H1 (cell line): ENCODE measurements at regions not wholly inside any gene's neighbourhood (a gene's known extent, or its start where the extent isn't known, plus 50 kb on each side); places are given as distances from the start of the nearest gene placed in this dataset.

Experiments
- CTCF ChIA-PET: fragments of 300-600 bp; sonication (Branson Sonifier 250); formaldehyde crosslinking; loops from one replicate; lab custom pipeline; 2021; ENCODE audit not compliant: partially characterized antibody; lab: Charles Lee
- POLR2A ChIA-PET: fragments of 300-600 bp; sonication (Branson Sonifier 250); formaldehyde crosslinking; loops from one replicate; lab custom pipeline; 2021; ENCODE audit warnings: inconsistent platforms; ENCODE audit not compliant: partially characterized antibody; lab: Charles Lee
- DNase-seq, 2 experiments: peaks; one replicate each; pipeline versions ENCODE4 v3.0.0 to v3.0.0-alpha.2; 2010 to 2022; ENCODE audit warnings: low spot score in 2 of 2, low read depth in 1 of 2, mixed read lengths in 1 of 2
- FAIRE-seq: peaks from 2 replicates; lab custom pipeline; 2011; peaks lifted over from hg19 to GRCh38; lab: Jason Lieb, UNC
- H2AFZ ChIP-seq: 2 replicates; pipeline ENCODE4 v1.8.1; 2012; ENCODE audit warnings: low read length, inconsistent platforms
- H2AK5ac ChIP-seq: 2 replicates; pipeline ENCODE4 v1.6.1; 2013; ENCODE audit warnings: low read depth, low read length
- H2BK120ac ChIP-seq: replicated peaks from 2 replicates; pipeline ENCODE3; 2013; ENCODE audit warnings: low read depth, low read length, inconsistent platforms
- H2BK12ac ChIP-seq: 2 replicates; pipeline ENCODE4 v1.6.1; 2013; ENCODE audit warnings: low read depth, low read length
- H2BK15ac ChIP-seq: 2 replicates; pipeline ENCODE4 v1.6.1; 2013; ENCODE audit warnings: low read length
- H2BK20ac ChIP-seq: 2 replicates; pipeline ENCODE4 v1.6.1; 2013; ENCODE audit warnings: low read length
- H2BK5ac ChIP-seq: 2 replicates; pipeline ENCODE4 v1.6.1; 2013; ENCODE audit warnings: low read depth, low read length
- H3K14ac ChIP-seq: 2 replicates; pipeline ENCODE4 v1.6.1; 2013; ENCODE audit warnings: inconsistent platforms; ENCODE audit not compliant: insufficient read length
- H3K18ac ChIP-seq: 2 replicates; pipeline ENCODE4 v1.6.1; 2013; ENCODE audit warnings: low read length; ENCODE audit errors: extremely low read depth
- H3K23ac ChIP-seq: 2 replicates; pipeline ENCODE4 v1.6.1; 2013; ENCODE audit warnings: inconsistent platforms; ENCODE audit not compliant: insufficient read length
- H3K23me2 ChIP-seq: 2 replicates; pipeline ENCODE4 v1.6.1; 2013; ENCODE audit warnings: low read depth, low read length
- H3K27ac ChIP-seq: 2 replicates; pipeline ENCODE4 v1.6.1; 2011; ENCODE audit warnings: low read depth, low read length, inconsistent platforms
- H3K27me3 ChIP-seq, 4 experiments: replicated peaks in 1 of 4; 1 replicate in 1 of 4; 2 replicates in 3 of 4; pipeline versions ENCODE4 v1.6.1 to v1.8.1; 2011 to 2013; ENCODE audit warnings: low read length in 3 of 4, mild to moderate bottlenecking in 3 of 4, inconsistent platforms in 2 of 4, mixed read lengths in 2 of 4, moderate library complexity in 1 of 4; ENCODE audit not compliant: control insufficient read depth in 3 of 4, insufficient read depth in 3 of 4; ENCODE audit errors: extremely low read depth in 1 of 4
- H3K36me3 ChIP-seq, 4 experiments: 2 replicates each; pipeline versions ENCODE4 v1.6.1 to v1.8.1; 2011 to 2013; ENCODE audit warnings: mild to moderate bottlenecking in 4 of 4, low read length in 3 of 4, moderate library complexity in 2 of 4, control low read depth in 1 of 4, inconsistent platforms in 1 of 4; ENCODE audit not compliant: insufficient read depth in 4 of 4, control insufficient read depth in 2 of 4
- H3K4ac ChIP-seq: replicated peaks from 2 replicates; pipeline ENCODE3; 2013; ENCODE audit warnings: low read length, low read depth, mixed read lengths, inconsistent platforms; ENCODE audit not compliant: insufficient read length
- H3K4me1 ChIP-seq, 4 experiments: replicated peaks in 1 of 4; 1 replicate in 1 of 4; 2 replicates in 3 of 4; pipeline versions ENCODE4 v1.6.1 to v1.8.1; 2011 to 2013; ENCODE audit warnings: low read length in 3 of 4, inconsistent platforms in 2 of 4, mixed read lengths in 1 of 4; ENCODE audit not compliant: insufficient read depth in 4 of 4, control insufficient read depth in 3 of 4
- H3K4me2 ChIP-seq, 2 experiments: 2 replicates each; pipeline versions ENCODE4 v1.6.1 to v1.8.1; 2011 to 2013; ENCODE audit warnings: low read depth in 2 of 2, low read length in 2 of 2, control low read depth in 1 of 2, inconsistent platforms in 1 of 2, mild to moderate bottlenecking in 1 of 2; ENCODE audit not compliant: insufficient read depth in 1 of 2
- H3K4me3 ChIP-seq, 4 experiments: fragments of 200-600, 300-600 bp in 1 of 4; sonication (generic), shearing (Covaris generic), sonication (Bioruptor Twin) in 1 of 4; 2 replicates each; pipeline versions ENCODE4 v1.5.1 to v1.8.1; 2011 to 2016; ENCODE audit warnings: low read length in 4 of 4, low read depth in 3 of 4, control low read depth in 2 of 4, inconsistent platforms in 2 of 4, mild to moderate bottlenecking in 2 of 4, mixed read lengths in 1 of 4, moderate library complexity in 1 of 4; ENCODE audit not compliant: insufficient read depth in 2 of 4; ENCODE audit errors: extremely low read depth in 1 of 4
- H3K56ac ChIP-seq: replicated peaks from 2 replicates; pipeline ENCODE3; 2013; ENCODE audit warnings: low read depth, mild to moderate bottlenecking, mixed read lengths, low read length, inconsistent platforms; ENCODE audit not compliant: insufficient read length
- H3K79me1 ChIP-seq: 2 replicates; pipeline ENCODE4 v1.6.1; 2013; ENCODE audit warnings: low read depth, low read length, control low read depth
- H3K79me2 ChIP-seq, 2 experiments: 2 replicates each; pipeline versions ENCODE4 v1.6.1 to v1.8.1; 2012 to 2013; ENCODE audit warnings: low read length in 2 of 2, mild to moderate bottlenecking in 2 of 2, inconsistent platforms in 1 of 2; ENCODE audit not compliant: insufficient read depth in 2 of 2, control insufficient read depth in 1 of 2
- H3K9ac ChIP-seq, 4 experiments: replicated peaks in 1 of 4; 1 replicate in 1 of 4; 2 replicates in 3 of 4; pipeline versions ENCODE4 v1.6.1 to v1.8.1; 2011 to 2013; ENCODE audit warnings: low read depth in 3 of 4, low read length in 3 of 4, control low read depth in 2 of 4, mild to moderate bottlenecking in 2 of 4, moderate library complexity in 2 of 4, inconsistent platforms in 1 of 4; ENCODE audit errors: extremely low read depth in 1 of 4
- H3K9me3 ChIP-seq, 2 experiments: 2 replicates each; pipeline versions ENCODE4 v1.6.1 to v1.8.1; 2012 to 2013; ENCODE audit warnings: mild to moderate bottlenecking in 2 of 2, moderate library complexity in 2 of 2, control low read depth in 1 of 2, inconsistent platforms in 1 of 2, low read depth in 1 of 2, low read length in 1 of 2, mixed read lengths in 1 of 2; ENCODE audit not compliant: insufficient read depth in 2 of 2
- H4K20me1 ChIP-seq, 2 experiments: replicated peaks in 1 of 2; 2 replicates each; pipeline versions ENCODE3 to v1.8.1; 2011 to 2013; ENCODE audit warnings: inconsistent platforms in 2 of 2, low read length in 2 of 2, mild to moderate bottlenecking in 1 of 2; ENCODE audit not compliant: insufficient read depth in 2 of 2, control insufficient read depth in 1 of 2
- H4K5ac ChIP-seq: 2 replicates; pipeline ENCODE4 v1.6.1; 2013; ENCODE audit warnings: low read length, low read depth, mixed read lengths, inconsistent platforms; ENCODE audit not compliant: insufficient read length
- H4K8ac ChIP-seq: 2 replicates; pipeline ENCODE4 v1.8.0; 2013; ENCODE audit warnings: mild to moderate bottlenecking, moderate library complexity, low read length, inconsistent platforms; ENCODE audit not compliant: insufficient read depth; ENCODE audit errors: extremely low read depth
- H4K91ac ChIP-seq: replicated peaks from 2 replicates; pipeline ENCODE3; 2013; ENCODE audit warnings: low read length, mixed read lengths, inconsistent platforms; ENCODE audit not compliant: insufficient read length
- BACH1 ChIP-seq: IDR thresholded peaks from 2 replicates; pipeline ENCODE4 v1.6.1; 2012; ENCODE audit warnings: low read length, improper control_type of control experiment
- CHD1 ChIP-seq: IDR thresholded peaks from 2 replicates; pipeline ENCODE4 v1.6.1; 2012; ENCODE audit warnings: low read depth, low read length, improper control_type of control experiment
- CHD2 ChIP-seq: IDR thresholded peaks from 2 replicates; pipeline ENCODE4 v1.6.1; 2012; ENCODE audit warnings: low read length, improper control_type of control experiment
- EP300 ChIP-seq, 2 experiments: IDR thresholded peaks; 1 replicate in 1 of 2; 2 replicates in 1 of 2; pipeline ENCODE4 v1.6.1; 2011 to 2012; ENCODE audit warnings: low read depth in 2 of 2, low read length in 2 of 2, mild to moderate bottlenecking in 2 of 2, borderline replicate concordance in 1 of 2, inconsistent platforms in 1 of 2, moderate library complexity in 1 of 2
- KDM4A ChIP-seq: IDR thresholded peaks from one replicate; pipeline ENCODE4 v1.7.1; 2012; ENCODE audit warnings: low read depth, mild to moderate bottlenecking, moderate library complexity, low read length, inconsistent platforms; ENCODE audit not compliant: severe bottlenecking
- SIN3A ChIP-seq, 2 experiments: IDR thresholded peaks in 1 of 2; conservative IDR thresholded peaks in 1 of 2; 2 replicates each; pipeline ENCODE4 v1.6.1; 2011 to 2012; ENCODE audit warnings: low read length in 2 of 2, improper control_type of control experiment in 1 of 2, low read depth in 1 of 2, mild to moderate bottlenecking in 1 of 2
- TAF7 ChIP-seq: optimal IDR thresholded peaks from 2 replicates; pipeline ENCODE3; 2011; ENCODE audit warnings: low read depth, mild to moderate bottlenecking, inconsistent platforms, low read length, moderate library complexity, borderline replicate concordance
- TBP ChIP-seq: IDR thresholded peaks from 2 replicates; pipeline ENCODE4 v1.6.1; 2011; ENCODE audit warnings: low read depth, low read length, improper control_type of control experiment
- TCF12 ChIP-seq: IDR thresholded peaks from 2 replicates; pipeline ENCODE4 v1.6.1; 2011; ENCODE audit warnings: low read depth, mild to moderate bottlenecking, low read length
- TEAD4 ChIP-seq: IDR thresholded peaks from 2 replicates; pipeline ENCODE4 v1.6.1; 2012; ENCODE audit warnings: low read depth, low read length, inconsistent platforms, mixed read lengths
- WGBS, 2 experiments: shearing (Covaris generic) in 1 of 2; methylation state at CpG; one replicate each; pipeline versions ENCODE4 v1.1.6 to v1.1.7; 2013 to 2015; ENCODE audit warnings: low lambda C conversion rate in 2 of 2, mixed read lengths in 2 of 2, inconsistent platforms in 1 of 2, low coverage in 1 of 2, missing lambda C conversion rate in 1 of 2; ENCODE audit not compliant: insufficient replicate concordance in 2 of 2, insufficient coverage in 1 of 2, insufficient read length in 1 of 2; ENCODE audit errors: extremely low coverage in 1 of 2, missing lambda C conversion rate in 1 of 2; 5-methylcytosine and 5-hydroxymethylcytosine counted together
- TF ChIP-seq, protein P1 (sequence below): IDR thresholded peaks from 2 replicates; pipeline ENCODE4 v1.6.1; 2011; ENCODE audit warnings: low read length, improper control_type of control experiment

DNA sequence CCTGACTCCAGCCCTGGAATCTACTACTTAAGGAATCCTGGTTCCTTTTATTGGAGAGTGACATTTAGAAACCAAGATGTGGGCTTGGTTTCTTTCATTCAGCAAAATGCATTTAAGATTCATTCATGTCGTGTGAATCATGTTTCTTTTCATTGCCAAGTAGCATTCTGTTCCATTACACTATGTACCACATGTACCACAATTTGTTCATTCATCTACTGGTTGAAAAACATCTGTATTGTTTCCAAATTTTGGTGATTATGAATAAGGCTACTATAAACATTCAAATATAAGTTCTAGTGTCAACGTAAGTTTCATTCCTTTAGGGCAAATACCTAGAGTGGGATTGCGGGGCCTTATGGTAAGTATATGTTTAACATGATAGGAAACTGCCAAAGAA lies 264.2 kb downstream of the VPS13C start:
- Histone ChIP-seq H3K36me3 (no peaks in the 10 kb centered on the region), H3K23ac (no peak overlapping the region), H3K14ac (no peak overlapping the region), H4K20me1 (no peaks in the 10 kb centered on the region), H2AFZ (no peak overlapping the region), H3K79me1 (no peaks in the 10 kb centered on the region), H3K79me2 (no peaks in the 10 kb centered on the region), H3K4me2 (no peak overlapping the region), H3K9ac (no peak overlapping the region), H2BK12ac (no peak overlapping the region), H3K4me1 (no peaks in the 10 kb centered on the region), H3K23me2 (no peaks in the 10 kb centered on the region), H3K56ac (no peak overlapping the region), H2AK5ac (no peak overlapping the region), H3K9me3 (no peaks in the 10 kb centered on the region), H3K27ac (no peak overlapping the region), H2BK20ac (no peak overlapping the region), H4K5ac (no peak overlapping the region), H3K4me3 (no peak overlapping the region), H3K18ac (no peak overlapping the region), H3K27me3 (no peaks in the 10 kb centered on the region), H4K8ac (no peak overlapping the region), H2BK15ac (no peak overlapping the region), H3K4ac (no peak overlapping the region), H2BK120ac (no peak overlapping the region), H2BK5ac (no peak overlapping the region), H4K91ac (no peak overlapping the region)
- CTCF ChIA-PET: interaction anchor here (0.6 kb wide), 1 partner anchor 516 kb away, joined by 3 read pairs; no protein-coding TSS in a partner anchor
- POLR2A ChIA-PET: no interaction called here
- FAIRE-seq: no peak
- TF ChIP-seq TAF7 (no peak), SIN3A (conservative IDR thresholded peaks at IDR 0.05 in 1 of 2, IDR thresholded peaks at IDR 0.05 in 1 of 2; ENCODE audit: low read depth in 1 of 2, low read length in 2 of 2) (no peak), TBP (no peak), TCF12 (no peak), KDM4A (no peak), CHD2 (no peak), CHD1 (no peak), EP300 (IDR thresholded peaks at IDR 0.05; ENCODE audit: borderline replicate concordance in 1 of 2, low read depth in 2 of 2, low read length in 2 of 2) (no peak), BACH1 (no peak), TEAD4 (no peak)
- TF ChIP-seq, protein P1, sequence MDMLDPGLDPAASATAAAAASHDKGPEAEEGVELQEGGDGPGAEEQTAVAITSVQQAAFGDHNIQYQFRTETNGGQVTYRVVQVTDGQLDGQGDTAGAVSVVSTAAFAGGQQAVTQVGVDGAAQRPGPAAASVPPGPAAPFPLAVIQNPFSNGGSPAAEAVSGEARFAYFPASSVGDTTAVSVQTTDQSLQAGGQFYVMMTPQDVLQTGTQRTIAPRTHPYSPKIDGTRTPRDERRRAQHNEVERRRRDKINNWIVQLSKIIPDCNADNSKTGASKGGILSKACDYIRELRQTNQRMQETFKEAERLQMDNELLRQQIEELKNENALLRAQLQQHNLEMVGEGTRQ: no peak
- no peak for DNase-seq
- WGBS, 2 experiments: 77% methylated on average over 3 of the region's 3 CpGs; no CpG with 5 or more reads in 1 of the 2 experiments
